ENCODE measurements at regions not wholly inside any gene's neighbourhood (a gene's known extent, or its start where the extent isn't known, plus 50 kb on each side); places are given as distances from the start of the nearest gene placed in this dataset.

- no peaks in the 10 kb centered on the region for H3K9me3 Mint-ChIP-seq
Measured at GRCh38 chr11:120020981-120021380, 116.9 kb downstream of the TRIM29 start.

More at GRCh38 chr11:120020981-120021380, 116.9 kb downstream of the TRIM29 start:
- Histone ChIP-seq H3K9me3 (ENCODE audit: control insufficient read depth, low read depth, low read length) (no peaks in the 10 kb centered on the region), H2BK12ac (ENCODE audit: insufficient read length, low read depth, low read length) (no peak overlapping the region), H2BK15ac (ENCODE audit: low read depth, low read length) (no peak overlapping the region), H3K23me2 (ENCODE audit: insufficient read length, low read depth, low read length, poor library complexity, severe bottlenecking) (no peaks in the 10 kb centered on the region), H3K14ac (ENCODE audit: insufficient read depth, low read length) (no peak overlapping the region), H3K56ac (ENCODE audit: insufficient read length, low read depth, low read length) (no peak overlapping the region), H2BK20ac (ENCODE audit: low read depth, low read length, poor library complexity, severe bottlenecking) (no peak overlapping the region), H2BK120ac (ENCODE audit: low read depth, low read length, poor library complexity, severe bottlenecking) (no peak overlapping the region), H3K27me3 (ENCODE audit: insufficient read depth, low read length) (no peaks in the 10 kb centered on the region; the same call in 1 of the 2 replicates), H3K9ac (ENCODE audit: extremely low read depth, insufficient read length, low read length) (no peak overlapping the region), H3K4me1 (ENCODE audit: insufficient read depth, low read length) (peaks cover 20% of the 10 kb centered on the region), H4K20me1 (ENCODE audit: control insufficient read depth, insufficient read depth, insufficient read length) (no peaks in the 10 kb centered on the region), H3K79me2 (ENCODE audit: insufficient read depth, low read length) (no peaks in the 10 kb centered on the region), H2AFZ (ENCODE audit: low read length) (no peak overlapping the region), H4K5ac (ENCODE audit: insufficient read length, low read depth, low read length) (no peak overlapping the region), H3K4ac (ENCODE audit: low read depth, low read length) (no peak overlapping the region), H3K27ac (ENCODE audit: insufficient read length, low read depth, low read length) (no peak overlapping the region), H2BK5ac (ENCODE audit: insufficient read length, low read length) (no peak overlapping the region), H3K18ac (ENCODE audit: insufficient read length, low read depth, low read length) (no peak overlapping the region), H4K8ac (replicated peaks; ENCODE audit: insufficient read length, low read depth, low read length) (no peak overlapping the region), H3T11ph (ENCODE audit: low read length) (no peak overlapping the region), H3K79me1 (ENCODE audit: insufficient read depth, low read depth, low read length, poor library complexity, severe bottlenecking) (no peaks in the 10 kb centered on the region), H3K4me2 (ENCODE audit: insufficient read depth, insufficient read length, low read length) (no peak overlapping the region), H2AK5ac (ENCODE audit: insufficient read length, low read length) (no peak overlapping the region), H4K91ac (ENCODE audit: insufficient read length, low read depth, low read length) (no peak overlapping the region), H3K23ac (ENCODE audit: insufficient read length, low read depth, low read length) (no peak overlapping the region)
- Mint-ChIP-seq H3K27ac (no peak overlapping the region), H3K4me3 (no peak overlapping the region), H3K36me3 (ENCODE audit: insufficient read depth in 1 of 3, low read depth in 3 of 3) (no peaks in the 10 kb centered on the region), H3K27me3 (ENCODE audit: low read depth) (peaks cover 18% of the 10 kb centered on the region), H3K4me1 (peaks cover 41 to 44% of the 10 kb centered on the region in 2 experiments)
- WGBS (ENCODE audit: extremely low coverage, insufficient read length, low lambda C conversion rate): no CpG with 5 or more reads among the region's 2 CpGs
- no peak for DNase-seq
- TF ChIP-seq CTCF (conservative IDR thresholded peaks at IDR 0.05): no peak
